ENCODE measurements at regions not wholly inside any gene's neighbourhood (a gene's known extent, or its start where the extent isn't known, plus 50 kb on each side); places are given as distances from the start of the nearest gene placed in this dataset.
"Not testable (repeated sequence)": the region's sequence is repeated elsewhere in the genome, so short reads cannot be mapped to it uniquely, and the experiment has no call there.

GRCh38 chr6:93639126-93639525 lies 219.8 kb upstream of the EPHA7 start:
- ATAC-seq (no peak), DNase-seq (no peak)
- no peaks in the 10 kb centered on the region for H3K4me1 Mint-ChIP-seq
- no peak overlapping the region for H3K4me3 Mint-ChIP-seq
- H3K27ac Mint-ChIP-seq: no peak overlapping the region
- H3K9me3 Mint-ChIP-seq: peaks cover 0 to 8% of the 10 kb centered on the region in 2 donors
- no peaks in the 10 kb centered on the region for H3K27me3 Mint-ChIP-seq

DNA sequence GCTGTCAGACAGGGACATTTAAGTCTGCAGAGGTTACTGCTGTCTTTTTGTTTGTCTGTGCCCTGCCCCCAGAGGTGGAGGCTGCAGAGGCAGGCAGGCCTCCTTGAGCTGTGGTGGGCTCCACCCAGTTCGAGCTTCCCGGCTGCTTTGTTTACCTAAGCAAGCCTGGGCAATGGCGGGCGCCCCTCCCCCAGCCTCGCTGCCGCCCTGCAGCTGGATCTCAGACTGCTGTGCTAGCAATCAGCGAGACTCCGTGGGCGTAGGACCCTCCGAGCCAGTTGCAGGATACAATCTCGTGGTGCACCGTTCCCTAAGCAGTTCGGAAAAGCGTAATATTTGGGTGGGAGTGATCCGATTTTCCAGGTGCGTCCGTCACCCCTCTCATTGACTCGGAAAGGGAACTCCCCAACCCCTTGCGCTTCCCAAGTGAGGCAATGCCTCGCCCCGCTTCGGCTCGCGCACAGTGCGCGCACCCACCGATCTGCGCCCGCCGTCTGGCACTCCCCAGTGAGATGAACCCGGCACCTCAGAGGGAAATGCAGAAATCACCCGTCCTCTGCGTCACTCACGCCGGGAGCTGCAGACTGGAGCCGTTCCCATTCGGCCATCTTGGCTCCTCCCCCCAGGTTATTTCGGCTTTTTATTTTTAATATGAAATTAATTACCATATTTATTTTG lies 217.8 kb upstream of the EPHA7 start:
- DNase-seq, H3K27me3 Mint-ChIP-seq, H3K27ac Mint-ChIP-seq: not testable (repeated sequence)

GRCh38 chr6:93624408-93624807 lies 205.0 kb upstream of the EPHA7 start:
- ATAC-seq (no peak), DNase-seq (no peak)
- Mint-ChIP-seq H3K4me3 (no peak overlapping the region), H3K4me1 (no peaks in the 10 kb centered on the region), H3K9me3 (peaks cover 14 to 17% of the 10 kb centered on the region in 2 donors), H3K27ac (no peak overlapping the region), H3K27me3 (no peaks in the 10 kb centered on the region)

More for the DNA sequence above, 217.8 kb upstream of the EPHA7 start:
- H3K4me3 Mint-ChIP-seq, ATAC-seq, H3K4me1 Mint-ChIP-seq, H3K9me3 Mint-ChIP-seq: not testable (repeated sequence)

DNA sequence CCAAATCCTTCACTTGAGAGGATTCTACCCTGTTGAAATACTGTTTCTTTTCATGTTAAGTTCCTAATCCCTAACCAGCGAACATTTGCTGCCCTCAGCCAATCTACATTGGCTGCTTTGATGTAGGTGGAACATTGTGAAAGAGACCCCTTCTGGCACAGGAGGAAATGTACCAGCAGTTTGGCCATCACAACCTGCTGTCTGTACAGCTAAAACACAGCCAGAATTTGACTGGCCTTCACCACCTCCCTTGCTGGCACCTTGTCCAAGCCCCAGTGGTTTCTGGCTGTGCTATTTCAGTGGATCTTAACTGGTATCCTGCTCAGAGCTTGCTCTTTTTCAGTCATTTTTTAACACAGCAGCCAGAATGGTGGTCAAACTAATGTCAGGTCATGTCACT lies 202.1 kb upstream of the EPHA7 start:
- Mint-ChIP-seq H3K27ac (no peak overlapping the region), H3K4me3 (no peak overlapping the region), H3K27me3 (no peaks in the 10 kb centered on the region), H3K4me1 (no peaks in the 10 kb centered on the region), H3K9me3 (peaks cover 12 to 27% of the 10 kb centered on the region in 2 donors)
- no peak for ATAC-seq
- DNase-seq: no peak

DNA sequence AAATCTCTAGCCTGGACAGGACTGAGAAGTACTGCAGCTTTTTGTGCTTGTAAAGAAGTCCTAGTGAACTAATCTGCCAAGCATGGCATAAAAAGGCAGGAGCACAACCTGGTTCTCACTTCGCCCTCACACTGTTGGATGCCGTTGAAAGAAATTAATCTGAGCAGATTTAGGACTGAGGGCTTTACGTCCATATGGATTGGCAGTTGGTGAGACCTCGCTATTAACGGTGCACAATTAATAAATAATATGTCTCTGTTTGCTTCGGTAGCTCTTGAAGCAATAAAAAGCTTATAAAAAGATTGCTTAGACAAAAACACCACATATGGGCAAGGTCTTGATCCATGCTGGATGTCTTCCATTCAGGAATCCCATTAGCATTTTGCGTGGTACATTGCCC lies 185.6 kb upstream of the EPHA7 start:
- DNase-seq (no peak), ATAC-seq (no peak)
- no peak overlapping the region for H3K4me3 Mint-ChIP-seq
- no peak overlapping the region for H3K27ac Mint-ChIP-seq
- no peaks in the 10 kb centered on the region for H3K27me3 Mint-ChIP-seq
- no peaks in the 10 kb centered on the region for H3K4me1 Mint-ChIP-seq
- H3K9me3 Mint-ChIP-seq: no peaks in the 10 kb centered on the region

- no peak overlapping the region for H3K27ac Mint-ChIP-seq
Measured at GRCh38 chr6:93592417-93592816, 173.1 kb upstream of the EPHA7 start.

GRCh38 chr6:93586306-93586705 lies 166.9 kb upstream of the EPHA7 start:
- H3K27ac Mint-ChIP-seq: no peak overlapping the region
- peaks cover 7 to 11% of the 10 kb centered on the region in 2 donors for H3K9me3 Mint-ChIP-seq
- no peak overlapping the region for H3K4me3 Mint-ChIP-seq
- no peaks in the 10 kb centered on the region for H3K27me3 Mint-ChIP-seq
- ATAC-seq: no peak
- no peaks in the 10 kb centered on the region for H3K4me1 Mint-ChIP-seq
- DNase-seq: no peak

More at GRCh38 chr6:93592417-93592816, 173.1 kb upstream of the EPHA7 start:
- peaks cover 4 to 7% of the 10 kb centered on the region in 2 donors for H3K9me3 Mint-ChIP-seq
- H3K4me1 Mint-ChIP-seq: no peaks in the 10 kb centered on the region
- ATAC-seq (no peak), DNase-seq (no peak)
- H3K4me3 Mint-ChIP-seq: no peak overlapping the region
- H3K27me3 Mint-ChIP-seq: no peaks in the 10 kb centered on the region

- H3K4me3 Mint-ChIP-seq: no peak overlapping the region
- no peaks in the 10 kb centered on the region for H3K4me1 Mint-ChIP-seq
- ATAC-seq (no peak), DNase-seq (no peak)
- H3K27ac Mint-ChIP-seq: no peak overlapping the region
- H3K27me3 Mint-ChIP-seq: no peaks in the 10 kb centered on the region
- peaks cover 0 to 7% of the 10 kb centered on the region in 2 donors for H3K9me3 Mint-ChIP-seq
Measured at GRCh38 chr6:93584300-93584699, 164.9 kb upstream of the EPHA7 start.

- Mint-ChIP-seq H3K4me3 (no peak overlapping the region), H3K9me3 (peaks cover 0 to 7% of the 10 kb centered on the region in 2 donors), H3K4me1 (no peaks in the 10 kb centered on the region), H3K27me3 (no peaks in the 10 kb centered on the region), H3K27ac (no peak overlapping the region)
- DNase-seq: no peak
- ATAC-seq: no peak
Measured at GRCh38 chr6:93581371-93581770, 162.0 kb upstream of the EPHA7 start.

GRCh38 chr6:93580446-93580845 lies 161.1 kb upstream of the EPHA7 start:
- Mint-ChIP-seq H3K9me3 (peaks cover 0 to 2% of the 10 kb centered on the region in 2 donors), H3K27ac (no peak overlapping the region), H3K4me1 (no peaks in the 10 kb centered on the region), H3K4me3 (no peak overlapping the region), H3K27me3 (no peaks in the 10 kb centered on the region)
- no peak for ATAC-seq
- no peak for DNase-seq

GRCh38 chr6:93575495-93576267 lies 156.3 kb upstream of the EPHA7 start:
- no peak overlapping the region for H3K4me3 Mint-ChIP-seq
- no peaks in the 10 kb centered on the region for H3K9me3 Mint-ChIP-seq
- ATAC-seq: no peak

DNA sequence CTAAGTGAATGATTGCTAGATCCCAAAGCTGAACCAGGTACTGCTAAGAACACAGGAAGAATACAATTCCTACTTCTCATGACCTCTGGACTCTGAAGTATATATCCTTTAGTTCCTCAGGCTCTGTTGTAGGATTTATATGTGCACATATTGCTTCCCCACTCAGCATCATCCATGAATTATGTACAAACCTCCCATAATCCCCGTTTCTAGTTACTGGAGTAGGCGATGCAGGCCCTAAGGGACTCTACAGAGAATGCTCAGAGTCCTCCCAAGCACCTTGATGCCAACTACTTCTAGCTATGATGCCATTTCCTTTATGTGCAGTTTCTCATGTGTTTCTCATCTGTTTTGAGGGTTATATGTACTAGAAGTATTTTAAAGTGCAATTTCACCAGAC lies 154.9 kb upstream of the EPHA7 start:
- Mint-ChIP-seq H3K27ac (no peak overlapping the region), H3K9me3 (no peaks in the 10 kb centered on the region), H3K27me3 (no peaks in the 10 kb centered on the region), H3K4me3 (no peak overlapping the region), H3K4me1 (no peaks in the 10 kb centered on the region)
- ATAC-seq: no peak
- no peak for DNase-seq

More at GRCh38 chr6:93575495-93576267, 156.3 kb upstream of the EPHA7 start:
- Mint-ChIP-seq H3K4me1 (no peaks in the 10 kb centered on the region), H3K27me3 (no peaks in the 10 kb centered on the region), H3K27ac (no peak overlapping the region)
- no peak for DNase-seq

- Mint-ChIP-seq H3K4me1 (no peaks in the 10 kb centered on the region), H3K9me3 (peaks cover 0 to 3% of the 10 kb centered on the region in 2 donors), H3K27ac (no peak overlapping the region), H3K4me3 (no peak overlapping the region), H3K27me3 (no peaks in the 10 kb centered on the region)
- DNase-seq (no peak), ATAC-seq (no peak)
Measured at GRCh38 chr6:93571346-93571745, 152.0 kb upstream of the EPHA7 start.

DNA sequence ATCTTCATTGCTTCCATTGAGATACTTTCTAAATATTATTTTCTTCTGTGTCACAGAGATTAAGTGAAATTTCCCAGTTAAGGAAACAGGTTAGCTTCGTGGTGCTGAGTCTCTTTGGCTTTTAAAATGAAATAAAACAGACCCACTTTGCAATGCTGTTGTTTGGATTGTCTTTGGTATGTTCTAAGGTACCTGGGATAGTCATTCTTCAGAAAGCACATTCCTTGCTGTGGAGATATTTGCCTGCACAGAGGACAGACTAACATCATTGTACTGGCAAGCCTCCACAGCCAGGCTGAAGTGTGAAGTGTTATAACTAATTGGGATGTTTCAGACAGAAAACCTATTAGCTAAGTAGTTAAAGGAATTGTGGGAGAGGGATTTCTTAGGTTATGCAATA lies 148.8 kb upstream of the EPHA7 start:
- Mint-ChIP-seq H3K9me3 (peaks cover 0 to 7% of the 10 kb centered on the region in 2 donors), H3K27me3 (no peaks in the 10 kb centered on the region), H3K4me1 (no peaks in the 10 kb centered on the region), H3K4me3 (no peak overlapping the region), H3K27ac (no peak overlapping the region)
- DNase-seq (no peak), ATAC-seq (no peak)

DNA sequence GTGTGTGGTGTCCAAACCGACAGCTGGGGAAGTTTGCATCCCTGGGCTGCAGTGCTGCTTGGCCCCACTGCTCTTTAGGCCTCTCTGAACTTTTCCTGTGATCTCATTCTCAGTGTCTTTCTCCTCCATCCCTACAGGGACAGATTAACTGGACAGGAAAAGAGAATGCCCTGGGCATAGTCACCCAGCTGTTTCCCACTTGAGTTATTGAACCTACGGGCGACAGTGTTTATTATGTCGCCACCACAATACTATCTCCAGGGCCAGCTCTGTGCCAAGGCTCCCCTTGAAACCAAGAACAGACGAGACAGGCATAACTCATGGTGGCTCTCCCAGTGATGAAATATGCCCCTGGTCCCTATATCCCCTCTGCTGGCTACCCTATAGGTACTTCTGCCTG lies 147.8 kb upstream of the EPHA7 start:
- Mint-ChIP-seq H3K27ac (no peak overlapping the region), H3K27me3 (no peaks in the 10 kb centered on the region), H3K4me3 (no peak overlapping the region), H3K9me3 (peaks cover 0 to 7% of the 10 kb centered on the region in 2 donors), H3K4me1 (no peaks in the 10 kb centered on the region)
- ATAC-seq: no peak
- no peak for DNase-seq

GRCh38 chr6:93566285-93566684 lies 146.9 kb upstream of the EPHA7 start:
- no peak overlapping the region for H3K27ac Mint-ChIP-seq
- ATAC-seq (no peak), DNase-seq (no peak)
- H3K4me1 Mint-ChIP-seq: no peaks in the 10 kb centered on the region
- H3K4me3 Mint-ChIP-seq: no peak overlapping the region
- H3K27me3 Mint-ChIP-seq: no peaks in the 10 kb centered on the region
- H3K9me3 Mint-ChIP-seq: peaks cover 0 to 7% of the 10 kb centered on the region in 2 donors
